ENCODE measurements at regions not wholly inside any gene's neighbourhood (a gene's known extent, or its start where the extent isn't known, plus 50 kb on each side); places are given as distances from the start of the nearest gene placed in this dataset.

DNA sequence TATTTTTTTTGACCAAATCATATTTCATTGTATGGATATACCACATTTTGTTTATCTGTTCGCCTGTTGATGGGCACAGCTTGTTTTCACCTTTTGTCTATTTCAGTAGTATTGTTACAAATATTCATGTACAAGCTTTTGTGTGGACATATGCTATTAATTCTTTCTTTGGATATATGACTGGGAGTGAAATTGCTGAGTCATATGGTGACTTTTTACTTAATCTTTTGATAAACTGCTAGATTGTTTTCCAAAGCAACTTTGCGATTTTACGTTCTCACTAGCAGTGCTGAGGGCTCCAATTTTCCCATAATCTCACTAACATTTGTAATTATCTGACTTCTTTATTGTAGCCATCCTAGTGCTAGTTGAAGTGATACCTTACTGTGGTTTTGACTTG lies 112.4 kb downstream of the CD8B2 start:
- DNase-seq (ENCODE audit: low read depth, low spot score) (no peak), ATAC-seq (no peak)
- BruUV-seq (replicated peaks) = no TSS peak
- Histone ChIP-seq H3K9ac (ENCODE audit: low read length) (no peak overlapping the region), H2AFZ (ENCODE audit: low read depth, low read length, poor library complexity, severe bottlenecking) (no peak overlapping the region), H4K20me1 (ENCODE audit: insufficient read depth) (no peaks in the 10 kb centered on the region), H3K4me1 (ENCODE audit: control insufficient read depth in 1 of 2, insufficient read depth in 2 of 2, low read length in 2 of 2) (no peaks in the 10 kb centered on the region), H3K4me2 (ENCODE audit: low read length) (no peak overlapping the region), H3K79me2 (ENCODE audit: insufficient read depth, low read length) (no peaks in the 10 kb centered on the region), H3K9me2 (ENCODE audit: insufficient read depth) (no peaks in the 10 kb centered on the region), H3K36me3 (ENCODE audit: control insufficient read depth in 1 of 2, insufficient read depth in 2 of 2, low read length in 2 of 2) (no peaks in the 10 kb centered on the region), H3K27me3 (ENCODE audit: insufficient read depth, low read length) (no peaks in the 10 kb centered on the region; the same call in 1 of the 2 replicates), H3K4me3 (replicated peaks in 1 of 2; ENCODE audit: low read depth in 1 of 2, low read length in 2 of 2) (no peak overlapping the region), H3K9me3 (ENCODE audit: control insufficient read depth in 1 of 2, insufficient read depth in 1 of 2, low read depth in 1 of 2, low read length in 2 of 2) (no peaks in the 10 kb centered on the region), H3K27ac (ENCODE audit: low read depth, low read length) (no peak overlapping the region)
- ChIA-PET POLR2A (no interaction called here), CTCF (no interaction called here), RAD21 (ENCODE audit: low non-redundant PET in 1 of 2, low total read pairs in 2 of 2, uncharacterized antibody in 2 of 2, unreplicated experiment in 2 of 2) (no interaction called here)
- intact Hi-C loops (cut with micrococcal nuclease) = no loop called here
- TF ChIP-seq POLR2A (IDR thresholded peaks at IDR 0.05; ENCODE audit: borderline replicate concordance, extremely low read depth, insufficient read depth, insufficient read length) (no peak), ZNF274 (IDR thresholded peaks at IDR 0.05; ENCODE audit: low read depth, low read length) (no peak), FOSL1 (IDR thresholded peaks at IDR 0.05; ENCODE audit: low read depth) (no peak), JUND (IDR thresholded peaks at IDR 0.05) (no peak), EZH2phosphoT487 (IDR thresholded peaks at IDR 0.05; ENCODE audit: borderline replicate concordance) (no peak), SP1 (IDR thresholded peaks at IDR 0.05; ENCODE audit: low read depth) (no peak), CEBPB (IDR thresholded peaks at IDR 0.05; ENCODE audit: low read depth) (no peak)
- TF ChIP-seq, protein P1, sequence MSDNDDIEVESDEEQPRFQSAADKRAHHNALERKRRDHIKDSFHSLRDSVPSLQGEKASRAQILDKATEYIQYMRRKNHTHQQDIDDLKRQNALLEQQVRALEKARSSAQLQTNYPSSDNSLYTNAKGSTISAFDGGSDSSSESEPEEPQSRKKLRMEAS (IDR thresholded peaks at IDR 0.05) = no peak
- TF ChIP-seq, protein P2, sequence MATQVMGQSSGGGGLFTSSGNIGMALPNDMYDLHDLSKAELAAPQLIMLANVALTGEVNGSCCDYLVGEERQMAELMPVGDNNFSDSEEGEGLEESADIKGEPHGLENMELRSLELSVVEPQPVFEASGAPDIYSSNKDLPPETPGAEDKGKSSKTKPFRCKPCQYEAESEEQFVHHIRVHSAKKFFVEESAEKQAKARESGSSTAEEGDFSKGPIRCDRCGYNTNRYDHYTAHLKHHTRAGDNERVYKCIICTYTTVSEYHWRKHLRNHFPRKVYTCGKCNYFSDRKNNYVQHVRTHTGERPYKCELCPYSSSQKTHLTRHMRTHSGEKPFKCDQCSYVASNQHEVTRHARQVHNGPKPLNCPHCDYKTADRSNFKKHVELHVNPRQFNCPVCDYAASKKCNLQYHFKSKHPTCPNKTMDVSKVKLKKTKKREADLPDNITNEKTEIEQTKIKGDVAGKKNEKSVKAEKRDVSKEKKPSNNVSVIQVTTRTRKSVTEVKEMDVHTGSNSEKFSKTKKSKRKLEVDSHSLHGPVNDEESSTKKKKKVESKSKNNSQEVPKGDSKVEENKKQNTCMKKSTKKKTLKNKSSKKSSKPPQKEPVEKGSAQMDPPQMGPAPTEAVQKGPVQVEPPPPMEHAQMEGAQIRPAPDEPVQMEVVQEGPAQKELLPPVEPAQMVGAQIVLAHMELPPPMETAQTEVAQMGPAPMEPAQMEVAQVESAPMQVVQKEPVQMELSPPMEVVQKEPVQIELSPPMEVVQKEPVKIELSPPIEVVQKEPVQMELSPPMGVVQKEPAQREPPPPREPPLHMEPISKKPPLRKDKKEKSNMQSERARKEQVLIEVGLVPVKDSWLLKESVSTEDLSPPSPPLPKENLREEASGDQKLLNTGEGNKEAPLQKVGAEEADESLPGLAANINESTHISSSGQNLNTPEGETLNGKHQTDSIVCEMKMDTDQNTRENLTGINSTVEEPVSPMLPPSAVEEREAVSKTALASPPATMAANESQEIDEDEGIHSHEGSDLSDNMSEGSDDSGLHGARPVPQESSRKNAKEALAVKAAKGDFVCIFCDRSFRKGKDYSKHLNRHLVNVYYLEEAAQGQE (IDR thresholded peaks at IDR 0.05; ENCODE audit: low read depth) = no peak
- TF ChIP-seq, protein P3, sequence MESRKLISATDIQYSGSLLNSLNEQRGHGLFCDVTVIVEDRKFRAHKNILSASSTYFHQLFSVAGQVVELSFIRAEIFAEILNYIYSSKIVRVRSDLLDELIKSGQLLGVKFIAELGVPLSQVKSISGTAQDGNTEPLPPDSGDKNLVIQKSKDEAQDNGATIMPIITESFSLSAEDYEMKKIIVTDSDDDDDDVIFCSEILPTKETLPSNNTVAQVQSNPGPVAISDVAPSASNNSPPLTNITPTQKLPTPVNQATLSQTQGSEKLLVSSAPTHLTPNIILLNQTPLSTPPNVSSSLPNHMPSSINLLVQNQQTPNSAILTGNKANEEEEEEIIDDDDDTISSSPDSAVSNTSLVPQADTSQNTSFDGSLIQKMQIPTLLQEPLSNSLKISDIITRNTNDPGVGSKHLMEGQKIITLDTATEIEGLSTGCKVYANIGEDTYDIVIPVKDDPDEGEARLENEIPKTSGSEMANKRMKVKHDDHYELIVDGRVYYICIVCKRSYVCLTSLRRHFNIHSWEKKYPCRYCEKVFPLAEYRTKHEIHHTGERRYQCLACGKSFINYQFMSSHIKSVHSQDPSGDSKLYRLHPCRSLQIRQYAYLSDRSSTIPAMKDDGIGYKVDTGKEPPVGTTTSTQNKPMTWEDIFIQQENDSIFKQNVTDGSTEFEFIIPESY (IDR thresholded peaks at IDR 0.05; ENCODE audit: extremely low read depth, insufficient replicate concordance, low read length) = no peak

Data from HCT116 (cell line).